A549 (cell line): ENCODE measurements at regions not wholly inside any gene's neighbourhood (a gene's known extent, or its start where the extent isn't known, plus 50 kb on each side); places are given as distances from the start of the nearest gene placed in this dataset.

Source experiments
- BHLHE40 ChIP-seq: IDR thresholded peaks from 2 replicates; pipeline ENCODE4 v1.6.1; 2012; ENCODE audit warnings: low read depth, low read length, inconsistent platforms
- CBX2 ChIP-seq: fragments of 200-600 bp; sonication (generic); IDR thresholded peaks from 2 replicates; pipeline ENCODE4 v1.6.1; 2016; ENCODE audit warnings: low read depth, mild to moderate bottlenecking, borderline replicate concordance
- CEBPB ChIP-seq, 2 experiments: fragments of >200 bp in 1 of 2; sonication (Bioruptor Twin) in 1 of 2; formaldehyde crosslinking in 1 of 2; IDR thresholded peaks; 2 replicates each; pipeline ENCODE4 v1.6.1; 2012 to 2016
- CTCF ChIP-seq: fragments of >200 bp; sonication (Bioruptor Twin); formaldehyde crosslinking; IDR thresholded peaks from 3 replicates; pipeline ENCODE4 v1.5.1; 2016
- EP300 ChIP-seq, 2 experiments: fragments of >200 bp; sonication (Bioruptor Twin); formaldehyde crosslinking; IDR thresholded peaks; 2 replicates in 1 of 2; 3 replicates in 1 of 2; pipeline ENCODE4 v1.6.1; 2016 to 2017
- HDAC2 ChIP-seq: fragments of 200-600 bp; sonication (generic); IDR thresholded peaks from 2 replicates; pipeline ENCODE4 v1.6.1; 2016
- JUN ChIP-seq, 2 experiments: fragments of >200 bp; sonication (Bioruptor Twin); formaldehyde crosslinking; IDR thresholded peaks; 2 replicates in 1 of 2; 3 replicates in 1 of 2; pipeline ENCODE4 v1.6.1; 2016 to 2017
- MYC ChIP-seq: IDR thresholded peaks from 2 replicates; pipeline ENCODE4 v1.6.1; 2012; ENCODE audit warnings: mild to moderate bottlenecking, inconsistent platforms, low read length, improper control_type of control experiment, borderline replicate concordance
- PHF8 ChIP-seq: fragments of 200-600 bp; sonication (generic); IDR thresholded peaks from 2 replicates; pipeline ENCODE4 v1.6.1; 2016; ENCODE audit warnings: low read depth, mild to moderate bottlenecking, antibody characterized with exemption, moderate library complexity, borderline replicate concordance
- POLR2A ChIP-seq: IDR thresholded peaks from 2 replicates; pipeline ENCODE4 v1.6.1; 2012; ENCODE audit warnings: mild to moderate bottlenecking, low read length
- SMC3 ChIP-seq: fragments of >200 bp; sonication (Bioruptor Twin); formaldehyde crosslinking; IDR thresholded peaks from 3 replicates; pipeline ENCODE4 v1.6.1; 2018; ENCODE audit warnings: inconsistent platforms
- TF ChIP-seq, protein P1 (sequence below): fragments of 200-600 bp; sonication (generic); IDR thresholded peaks from 2 replicates; pipeline ENCODE4 v1.6.1; 2016; ENCODE audit warnings: antibody characterized with exemption, mild to moderate bottlenecking, moderate library complexity
- TF ChIP-seq, protein P2 (sequence below): IDR thresholded peaks from 2 replicates; pipeline ENCODE4 v1.6.1; 2012; ENCODE audit warnings: low read depth, borderline replicate concordance
- TF ChIP-seq, protein P3 (sequence below): fragments of 150-350 bp; IDR thresholded peaks from 2 replicates; pipeline ENCODE4 v1.6.1; 2014; ENCODE audit warnings: low read depth, mild to moderate bottlenecking, low read length

DNA sequence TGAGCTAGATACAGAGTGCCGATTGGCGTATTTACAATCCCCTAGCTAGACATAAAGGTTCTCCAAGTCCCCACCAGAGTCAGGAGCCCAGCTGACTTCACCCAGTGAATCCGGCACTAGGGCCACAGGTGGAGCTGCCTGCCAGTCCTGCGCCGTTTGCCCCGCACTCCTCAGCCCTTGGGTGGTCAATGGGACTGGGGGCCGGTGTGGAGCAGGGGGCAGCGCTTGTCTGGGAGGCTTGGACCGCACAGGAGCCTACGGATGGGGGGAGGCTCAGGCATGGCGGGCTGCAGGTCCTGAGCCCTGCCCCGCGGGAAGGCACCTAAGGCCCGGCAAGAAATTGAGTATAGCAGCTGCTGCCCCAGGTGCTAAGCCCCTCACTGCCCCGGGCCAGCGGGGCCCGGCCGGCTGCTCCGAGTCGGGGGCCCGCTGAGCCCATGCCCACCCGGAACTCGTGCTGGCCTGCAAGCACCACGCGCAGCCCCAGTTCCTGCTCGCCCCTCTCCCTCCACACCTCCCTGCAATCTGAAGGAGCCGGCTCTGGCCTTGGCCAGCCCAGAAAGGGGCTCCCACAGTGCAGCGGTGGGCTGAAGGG, 1113.8 kb upstream of the LRRTM3 start:
- TF ChIP-seq HDAC2, result no peak
- TF ChIP-seq, protein P1, sequence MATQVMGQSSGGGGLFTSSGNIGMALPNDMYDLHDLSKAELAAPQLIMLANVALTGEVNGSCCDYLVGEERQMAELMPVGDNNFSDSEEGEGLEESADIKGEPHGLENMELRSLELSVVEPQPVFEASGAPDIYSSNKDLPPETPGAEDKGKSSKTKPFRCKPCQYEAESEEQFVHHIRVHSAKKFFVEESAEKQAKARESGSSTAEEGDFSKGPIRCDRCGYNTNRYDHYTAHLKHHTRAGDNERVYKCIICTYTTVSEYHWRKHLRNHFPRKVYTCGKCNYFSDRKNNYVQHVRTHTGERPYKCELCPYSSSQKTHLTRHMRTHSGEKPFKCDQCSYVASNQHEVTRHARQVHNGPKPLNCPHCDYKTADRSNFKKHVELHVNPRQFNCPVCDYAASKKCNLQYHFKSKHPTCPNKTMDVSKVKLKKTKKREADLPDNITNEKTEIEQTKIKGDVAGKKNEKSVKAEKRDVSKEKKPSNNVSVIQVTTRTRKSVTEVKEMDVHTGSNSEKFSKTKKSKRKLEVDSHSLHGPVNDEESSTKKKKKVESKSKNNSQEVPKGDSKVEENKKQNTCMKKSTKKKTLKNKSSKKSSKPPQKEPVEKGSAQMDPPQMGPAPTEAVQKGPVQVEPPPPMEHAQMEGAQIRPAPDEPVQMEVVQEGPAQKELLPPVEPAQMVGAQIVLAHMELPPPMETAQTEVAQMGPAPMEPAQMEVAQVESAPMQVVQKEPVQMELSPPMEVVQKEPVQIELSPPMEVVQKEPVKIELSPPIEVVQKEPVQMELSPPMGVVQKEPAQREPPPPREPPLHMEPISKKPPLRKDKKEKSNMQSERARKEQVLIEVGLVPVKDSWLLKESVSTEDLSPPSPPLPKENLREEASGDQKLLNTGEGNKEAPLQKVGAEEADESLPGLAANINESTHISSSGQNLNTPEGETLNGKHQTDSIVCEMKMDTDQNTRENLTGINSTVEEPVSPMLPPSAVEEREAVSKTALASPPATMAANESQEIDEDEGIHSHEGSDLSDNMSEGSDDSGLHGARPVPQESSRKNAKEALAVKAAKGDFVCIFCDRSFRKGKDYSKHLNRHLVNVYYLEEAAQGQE, result no peak
- TF ChIP-seq CTCF, result no peak
- no peak for TF ChIP-seq POLR2A
- TF ChIP-seq EP300 (IDR thresholded peaks at IDR 0.05), result no peak
- TF ChIP-seq CBX2, result no peak
- TF ChIP-seq, protein P2, sequence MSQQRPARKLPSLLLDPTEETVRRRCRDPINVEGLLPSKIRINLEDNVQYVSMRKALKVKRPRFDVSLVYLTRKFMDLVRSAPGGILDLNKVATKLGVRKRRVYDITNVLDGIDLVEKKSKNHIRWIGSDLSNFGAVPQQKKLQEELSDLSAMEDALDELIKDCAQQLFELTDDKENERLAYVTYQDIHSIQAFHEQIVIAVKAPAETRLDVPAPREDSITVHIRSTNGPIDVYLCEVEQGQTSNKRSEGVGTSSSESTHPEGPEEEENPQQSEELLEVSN, result no peak
- no peak for TF ChIP-seq CEBPB (IDR thresholded peaks at IDR 0.05)
- no peak for TF ChIP-seq JUN (IDR thresholded peaks at IDR 0.05)
- TF ChIP-seq BHLHE40, result no peak
- TF ChIP-seq, protein P3, sequence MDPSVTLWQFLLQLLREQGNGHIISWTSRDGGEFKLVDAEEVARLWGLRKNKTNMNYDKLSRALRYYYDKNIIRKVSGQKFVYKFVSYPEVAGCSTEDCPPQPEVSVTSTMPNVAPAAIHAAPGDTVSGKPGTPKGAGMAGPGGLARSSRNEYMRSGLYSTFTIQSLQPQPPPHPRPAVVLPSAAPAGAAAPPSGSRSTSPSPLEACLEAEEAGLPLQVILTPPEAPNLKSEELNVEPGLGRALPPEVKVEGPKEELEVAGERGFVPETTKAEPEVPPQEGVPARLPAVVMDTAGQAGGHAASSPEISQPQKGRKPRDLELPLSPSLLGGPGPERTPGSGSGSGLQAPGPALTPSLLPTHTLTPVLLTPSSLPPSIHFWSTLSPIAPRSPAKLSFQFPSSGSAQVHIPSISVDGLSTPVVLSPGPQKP, result no peak
- no peak for TF ChIP-seq PHF8
- no peak for TF ChIP-seq SMC3
- TF ChIP-seq MYC, result no peak
